Fibroblast of lung (primary cell): ENCODE measurements at regions not wholly inside any gene's neighbourhood (a gene's known extent, or its start where the extent isn't known, plus 50 kb on each side); places are given as distances from the start of the nearest gene placed in this dataset.

Experiments used
- DNase-seq, 2 donors: peaks; one replicate each; pipeline versions ENCODE4 v3.0.0 to v3.0.0-alpha.2; 2010; ENCODE audit warnings: low read depth in 2 of 2
- H2AFZ ChIP-seq: 2 replicates; pipeline ENCODE4 v1.5.1; 2012; ENCODE audit warnings: low read length, control low read depth, inconsistent platforms
- H3K27ac ChIP-seq: 2 replicates; pipeline ENCODE4 v1.5.1; 2011; ENCODE audit warnings: low read length, control low read depth; ENCODE audit not compliant: insufficient read depth
- H3K27me3 ChIP-seq: 2 replicates; pipeline ENCODE4 v1.5.1; 2011; ENCODE audit warnings: mild to moderate bottlenecking, low read length; ENCODE audit not compliant: control insufficient read depth, insufficient read depth
- H3K36me3 ChIP-seq: 2 replicates; pipeline ENCODE4 v1.5.1; 2011; ENCODE audit warnings: low read length; ENCODE audit not compliant: control insufficient read depth, insufficient read depth
- H3K4me1 ChIP-seq: 2 replicates; pipeline ENCODE4 v1.5.1; 2011; ENCODE audit warnings: low read length; ENCODE audit not compliant: control insufficient read depth, insufficient read depth; ENCODE audit errors: extremely low read depth
- H3K4me2 ChIP-seq: 2 replicates; pipeline ENCODE4 v1.5.1; 2011; ENCODE audit warnings: low read length, control low read depth; ENCODE audit not compliant: insufficient read depth; ENCODE audit errors: extremely low read depth
- H3K4me3 ChIP-seq, 4 experiments: fragments of 200-600 bp in 1 of 4; sonication (generic) in 1 of 4; replicated peaks in 1 of 4; 2 replicates each; pipeline ENCODE4 v1.5.1; 2011 to 2016; ENCODE audit warnings: low read length in 4 of 4, low read depth in 3 of 4, mild to moderate bottlenecking in 3 of 4, control low read depth in 2 of 4, inconsistent platforms in 1 of 4, mixed read lengths in 1 of 4; ENCODE audit not compliant: insufficient read depth in 1 of 4; ENCODE audit errors: control extremely low read depth in 1 of 4
- H3K79me2 ChIP-seq: 2 replicates; pipeline ENCODE4 v1.5.1; 2012; ENCODE audit warnings: mild to moderate bottlenecking, low read length, inconsistent platforms; ENCODE audit not compliant: control insufficient read depth, insufficient read depth
- H3K9ac ChIP-seq: 2 replicates; pipeline ENCODE4 v1.5.1; 2011; ENCODE audit warnings: mild to moderate bottlenecking, low read length, control low read depth; ENCODE audit not compliant: insufficient read depth
- H3K9me3 ChIP-seq: 2 replicates; pipeline ENCODE4 v1.5.1; 2012; ENCODE audit warnings: low read depth, low read length; ENCODE audit not compliant: control insufficient read depth, insufficient read depth
- H4K20me1 ChIP-seq: 2 replicates; pipeline ENCODE4 v1.5.1; 2011; ENCODE audit warnings: low read length; ENCODE audit not compliant: control insufficient read depth, insufficient read depth; ENCODE audit errors: extremely low read depth
- CTCF ChIP-seq, 2 donors: IDR thresholded peaks in 1 of 2; conservative IDR thresholded peaks in 1 of 2; 1 replicate in 1 of 2; 2 replicates in 1 of 2; pipeline ENCODE4 v1.5.1; 2011 to 2012; ENCODE audit warnings: low read length in 2 of 2, control low read depth in 1 of 2, inconsistent platforms in 1 of 2, low read depth in 1 of 2, mild to moderate bottlenecking in 1 of 2
- EZH2 ChIP-seq: IDR thresholded peaks from 2 replicates; pipeline ENCODE4 v1.5.1; 2012; ENCODE audit warnings: low read length, control low read depth, mild to moderate bottlenecking; ENCODE audit errors: missing control alignments

GRCh38 chr6:27061235-27061993 is 186.1 kb upstream of the PRSS16 start:
- Histone ChIP-seq H3K9me3 (no peaks in the 10 kb centered on the region), H2AFZ (no peak overlapping the region), H3K9ac (no peak overlapping the region), H3K4me2 (no peak overlapping the region), H3K4me3 (no peak overlapping the region), H3K36me3 (no peaks in the 10 kb centered on the region), H3K79me2 (no peaks in the 10 kb centered on the region), H3K27ac (no peak overlapping the region), H3K27me3 (no peaks in the 10 kb centered on the region), H4K20me1 (no peaks in the 10 kb centered on the region), H3K4me1 (no peaks in the 10 kb centered on the region)
- TF ChIP-seq CTCF (conservative IDR thresholded peaks at IDR 0.05 in 1 of 2, IDR thresholded peaks at IDR 0.05 in 1 of 2; ENCODE audit: low read depth in 1 of 2, low read length in 2 of 2): no peak
- no peak for TF ChIP-seq EZH2
- no peak for DNase-seq

- Histone ChIP-seq H3K27ac (no peak overlapping the region), H3K4me3 (no peak overlapping the region), H3K4me1 (no peaks in the 10 kb centered on the region), H2AFZ (no peak overlapping the region), H4K20me1 (no peaks in the 10 kb centered on the region), H3K79me2 (no peaks in the 10 kb centered on the region), H3K9me3 (no peaks in the 10 kb centered on the region), H3K27me3 (no peaks in the 10 kb centered on the region), H3K4me2 (no peak overlapping the region), H3K9ac (no peak overlapping the region), H3K36me3 (no peaks in the 10 kb centered on the region)
- no peak for TF ChIP-seq EZH2
- TF ChIP-seq CTCF (conservative IDR thresholded peaks at IDR 0.05 in 1 of 2, IDR thresholded peaks at IDR 0.05 in 1 of 2; ENCODE audit: low read depth in 1 of 2, low read length in 2 of 2): no peak
- DNase-seq: no peak
Observed at GRCh38 chr6:27062755-27063154, 184.7 kb upstream of the PRSS16 start.

GRCh38 chr6:27065183-27065582 is 182.3 kb upstream of the PRSS16 start:
- H3K4me2 ChIP-seq: no peak overlapping the region
- no peaks in the 10 kb centered on the region for H3K4me1 ChIP-seq
- H3K27me3 ChIP-seq: no peaks in the 10 kb centered on the region
- H2AFZ ChIP-seq: no peak overlapping the region
- no peak for DNase-seq
- H3K9ac ChIP-seq: no peak overlapping the region
- no peaks in the 10 kb centered on the region for H3K9me3 ChIP-seq
- no peak overlapping the region for H3K27ac ChIP-seq
- H3K79me2 ChIP-seq: no peaks in the 10 kb centered on the region
- H4K20me1 ChIP-seq: no peaks in the 10 kb centered on the region
- no peaks in the 10 kb centered on the region for H3K36me3 ChIP-seq
- H3K4me3 ChIP-seq: no peak overlapping the region
- TF ChIP-seq EZH2 (no peak), CTCF (conservative IDR thresholded peaks at IDR 0.05 in 1 of 2, IDR thresholded peaks at IDR 0.05 in 1 of 2; ENCODE audit: low read depth in 1 of 2, low read length in 2 of 2) (no peak)
